ENCODE measurements at regions not wholly inside any gene's neighbourhood (a gene's known extent, or its start where the extent isn't known, plus 50 kb on each side); places are given as distances from the start of the nearest gene placed in this dataset.

GRCh38 chr3:181274025-181274424 is 284.5 kb upstream of the DNAJC19 start:
- Histone ChIP-seq H3K4me3 (no peak overlapping the region), H3K36me3 (ENCODE audit: low read depth) (no peaks in the 10 kb centered on the region), H3K9me3 (no peaks in the 10 kb centered on the region), H3K4me1 (ENCODE audit: low read depth) (no peaks in the 10 kb centered on the region)
- TF ChIP-seq CTCF (IDR thresholded peaks at IDR 0.05) = no peak
- no peak for DNase-seq
- no peak for ATAC-seq
- intact Hi-C loops (cut with DNase I, micrococcal nuclease) = no loop called here

- no peak for ATAC-seq
- no peak for TF ChIP-seq CTCF (IDR thresholded peaks at IDR 0.05)
- no peak overlapping the region for H3K4me3 ChIP-seq
- no peaks in the 10 kb centered on the region for H3K4me1 ChIP-seq (ENCODE audit: low read depth)
- H3K36me3 ChIP-seq (ENCODE audit: low read depth) = no peaks in the 10 kb centered on the region
- no peak for DNase-seq
- intact Hi-C loops (cut with DNase I, micrococcal nuclease) = no loop called here
- no peaks in the 10 kb centered on the region for H3K9me3 ChIP-seq
Observed at GRCh38 chr3:181267312-181267711, 277.8 kb upstream of the DNAJC19 start.

- no peak for ATAC-seq
- no peak for TF ChIP-seq CTCF (IDR thresholded peaks at IDR 0.05)
Observed at GRCh38 chr3:181265750-181266333, 276.3 kb upstream of the DNAJC19 start.

GRCh38 chr3:181264486-181264885 is 274.9 kb upstream of the DNAJC19 start:
- H3K4me1 ChIP-seq (ENCODE audit: low read depth) = no peaks in the 10 kb centered on the region
- no peaks in the 10 kb centered on the region for H3K9me3 ChIP-seq
- TF ChIP-seq CTCF (IDR thresholded peaks at IDR 0.05) = no peak
- no peaks in the 10 kb centered on the region for H3K36me3 ChIP-seq (ENCODE audit: low read depth)
- intact Hi-C loops (cut with DNase I, micrococcal nuclease) = no loop called here
- no peak for ATAC-seq
- no peak for DNase-seq
- H3K4me3 ChIP-seq = no peak overlapping the region

More at GRCh38 chr3:181265750-181266333, 276.3 kb upstream of the DNAJC19 start:
- Histone ChIP-seq H3K36me3 (ENCODE audit: low read depth) (no peaks in the 10 kb centered on the region), H3K9me3 (no peaks in the 10 kb centered on the region), H3K4me3 (no peak overlapping the region), H3K4me1 (ENCODE audit: low read depth) (no peaks in the 10 kb centered on the region)
- intact Hi-C loops (cut with DNase I, micrococcal nuclease) = no loop called here
- DNase-seq = no peak

- no peak overlapping the region for H3K4me3 ChIP-seq
- ATAC-seq (no peak), DNase-seq (no peak)
- no peaks in the 10 kb centered on the region for H3K36me3 ChIP-seq (ENCODE audit: low read depth)
- H3K4me1 ChIP-seq (ENCODE audit: low read depth) = no peaks in the 10 kb centered on the region
- no peaks in the 10 kb centered on the region for H3K9me3 ChIP-seq
- no peak for TF ChIP-seq CTCF (IDR thresholded peaks at IDR 0.05)
- intact Hi-C loops (cut with DNase I, micrococcal nuclease) = no loop called here
Observed at GRCh38 chr3:181253796-181254195, 264.3 kb upstream of the DNAJC19 start.

GRCh38 chr3:181252631-181253030 is 263.1 kb upstream of the DNAJC19 start:
- no peak for DNase-seq
- H3K4me1 ChIP-seq (ENCODE audit: low read depth) = no peaks in the 10 kb centered on the region
- no peaks in the 10 kb centered on the region for H3K36me3 ChIP-seq (ENCODE audit: low read depth)
- ATAC-seq = no peak
- H3K9me3 ChIP-seq = no peaks in the 10 kb centered on the region
- intact Hi-C loops (cut with DNase I, micrococcal nuclease) = no loop called here
- H3K4me3 ChIP-seq = no peak overlapping the region
- no peak for TF ChIP-seq CTCF (IDR thresholded peaks at IDR 0.05)

Data from mucosa of descending colon (tissue), 3 donors.